PC-9 (cell line): ENCODE measurements at regions not wholly inside any gene's neighbourhood (a gene's known extent, or its start where the extent isn't known, plus 50 kb on each side); places are given as distances from the start of the nearest gene placed in this dataset.

Experiments used
- BruUV-seq: library from RNA; stranded (reverse); fragments of 400-500 nt; replicated peaks from 2 replicates; lab custom pipeline; 2021; lab: Mats Ljungman, UMichigan
- CTCF ChIA-PET: fragments of 300-600 bp; sonication (Branson Sonifier 250); formaldehyde crosslinking; loops from one replicate; lab custom pipeline; 2022; ENCODE audit warnings: antibody characterized with exemption; lab: Charles Lee
- POLR2A ChIA-PET: fragments of 300-600 bp; sonication (Branson Sonifier 250); formaldehyde crosslinking; loops from one replicate; lab custom pipeline; 2022; ENCODE audit warnings: antibody characterized with exemption; ENCODE audit not compliant: unreplicated experiment; lab: Charles Lee
- DNase-seq, 2 experiments: peaks; one replicate each; pipeline versions ENCODE4 v3.0.0 to v3.0.0-alpha.2; 2015 to 2022; ENCODE audit warnings: mixed read lengths in 1 of 2
- H2AFZ ChIP-seq: fragments of 200-600 bp; sonication (generic); 2 replicates; pipeline ENCODE4 v1.8.1; 2017; ENCODE audit warnings: antibody characterized with exemption
- H3F3A ChIP-seq: fragments of 200-600 bp; sonication (generic); 2 replicates; pipeline ENCODE4 v1.8.1; 2017; ENCODE audit warnings: antibody characterized with exemption, mild to moderate bottlenecking, low read depth; ENCODE audit not compliant: insufficient read depth
- H3K27ac ChIP-seq: fragments of 200-600 bp; sonication (generic); 2 replicates; pipeline ENCODE4 v1.6.1; 2016; ENCODE audit warnings: mixed run types
- H3K27me3 ChIP-seq: fragments of 200-600 bp; sonication (generic); 2 replicates; pipeline ENCODE4 v1.6.1; 2016; ENCODE audit warnings: low read depth, mixed run types; ENCODE audit not compliant: insufficient read depth
- H3K36me3 ChIP-seq: fragments of 200-600 bp; sonication (generic); 2 replicates; pipeline ENCODE4 v1.6.1; 2016; ENCODE audit warnings: low read depth, mixed run types
- H3K4me1 ChIP-seq: fragments of 200-600 bp; sonication (generic); replicated peaks from 2 replicates; pipeline ENCODE4 v1.6.1; 2016; ENCODE audit warnings: mixed run types; ENCODE audit not compliant: insufficient read depth
- H3K4me2 ChIP-seq: fragments of 200-600 bp; sonication (generic); 2 replicates; pipeline ENCODE4 v1.6.1; 2017; ENCODE audit warnings: mixed run types
- H3K4me3 ChIP-seq: fragments of 200-600 bp; sonication (generic); 2 replicates; pipeline ENCODE4 v1.6.1; 2016; ENCODE audit warnings: mixed run types
- H3K79me2 ChIP-seq: fragments of 200-600 bp; sonication (generic); 2 replicates; pipeline ENCODE4 v1.6.1; 2017; ENCODE audit warnings: low read depth, mixed run types
- H3K9me2 ChIP-seq: fragments of 200-600 bp; sonication (generic); 2 replicates; pipeline ENCODE4 v1.8.1; 2017; ENCODE audit warnings: mild to moderate bottlenecking; ENCODE audit not compliant: insufficient read depth
- H3K9me3 ChIP-seq: fragments of 200-600 bp; sonication (generic); 2 replicates; pipeline ENCODE4 v1.8.1; 2016; ENCODE audit warnings: low read depth; ENCODE audit not compliant: insufficient read depth
- H4K20me1 ChIP-seq: fragments of 200-600 bp; sonication (generic); 2 replicates; pipeline ENCODE4 v1.8.1; 2017; ENCODE audit not compliant: insufficient read depth
- EZH2 ChIP-seq: fragments of 200-600 bp; sonication (generic); IDR thresholded peaks from 2 replicates; pipeline ENCODE4 v1.8.0; 2017; ENCODE audit warnings: antibody characterized with exemption, low read depth
- intact Hi-C: fragments of 100-400 bp; cut with micrococcal nuclease; formaldehyde crosslinking; loops from one replicate; pipeline ENCODE4 v1.10.0; 2022; ENCODE audit not compliant: unreplicated experiment
- TF ChIP-seq, protein P1 (sequence below): fragments of 200-600 bp; sonication (generic); conservative IDR thresholded peaks from 2 replicates; pipeline ENCODE4 v1.6.1; 2017; ENCODE audit warnings: mixed run types, antibody characterized with exemption, mild to moderate bottlenecking, moderate library complexity

GRCh38 chr14:103220982-103221641 lies 97.9 kb downstream of the TNFAIP2 start:
- Histone ChIP-seq H2AFZ (no peak overlapping the region), H3F3A (peaks cover 43% of the 10 kb centered on the region), H4K20me1 (no peaks in the 10 kb centered on the region), H3K36me3 (no peaks in the 10 kb centered on the region), H3K9me2 (no peaks in the 10 kb centered on the region), H3K27ac (no peak overlapping the region), H3K79me2 (no peaks in the 10 kb centered on the region), H3K4me2 (no peak overlapping the region), H3K27me3 (no peaks in the 10 kb centered on the region), H3K9me3 (no peaks in the 10 kb centered on the region), H3K4me3 (no peak overlapping the region), H3K4me1 (no peaks in the 10 kb centered on the region)
- DNase-seq: no peak
- BruUV-seq: no TSS peak
- POLR2A ChIA-PET: no interaction called here
- TF ChIP-seq EZH2: no peak
- TF ChIP-seq, protein P1, sequence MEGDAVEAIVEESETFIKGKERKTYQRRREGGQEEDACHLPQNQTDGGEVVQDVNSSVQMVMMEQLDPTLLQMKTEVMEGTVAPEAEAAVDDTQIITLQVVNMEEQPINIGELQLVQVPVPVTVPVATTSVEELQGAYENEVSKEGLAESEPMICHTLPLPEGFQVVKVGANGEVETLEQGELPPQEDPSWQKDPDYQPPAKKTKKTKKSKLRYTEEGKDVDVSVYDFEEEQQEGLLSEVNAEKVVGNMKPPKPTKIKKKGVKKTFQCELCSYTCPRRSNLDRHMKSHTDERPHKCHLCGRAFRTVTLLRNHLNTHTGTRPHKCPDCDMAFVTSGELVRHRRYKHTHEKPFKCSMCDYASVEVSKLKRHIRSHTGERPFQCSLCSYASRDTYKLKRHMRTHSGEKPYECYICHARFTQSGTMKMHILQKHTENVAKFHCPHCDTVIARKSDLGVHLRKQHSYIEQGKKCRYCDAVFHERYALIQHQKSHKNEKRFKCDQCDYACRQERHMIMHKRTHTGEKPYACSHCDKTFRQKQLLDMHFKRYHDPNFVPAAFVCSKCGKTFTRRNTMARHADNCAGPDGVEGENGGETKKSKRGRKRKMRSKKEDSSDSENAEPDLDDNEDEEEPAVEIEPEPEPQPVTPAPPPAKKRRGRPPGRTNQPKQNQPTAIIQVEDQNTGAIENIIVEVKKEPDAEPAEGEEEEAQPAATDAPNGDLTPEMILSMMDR: no peak
- CTCF ChIA-PET: interaction anchor here (0.7 kb wide), 1 partner anchor 116 kb away, joined by 4 read pairs; no protein-coding TSS in a partner anchor
- intact Hi-C loops: no loop called here

GRCh38 chr14:103221781-103222358 lies 98.6 kb downstream of the TNFAIP2 start:
- intact Hi-C loops: no loop called here
- POLR2A ChIA-PET: no interaction called here
- CTCF ChIA-PET: no interaction called here
- BruUV-seq: no TSS peak
- Histone ChIP-seq H3K4me3 (no peak overlapping the region), H3F3A (peaks cover 35% of the 10 kb centered on the region), H3K4me2 (no peak overlapping the region), H3K4me1 (no peaks in the 10 kb centered on the region), H4K20me1 (no peaks in the 10 kb centered on the region), H3K36me3 (no peaks in the 10 kb centered on the region), H3K9me3 (no peaks in the 10 kb centered on the region), H2AFZ (no peak overlapping the region), H3K27ac (no peak overlapping the region), H3K27me3 (no peaks in the 10 kb centered on the region), H3K9me2 (no peaks in the 10 kb centered on the region), H3K79me2 (no peaks in the 10 kb centered on the region)
- DNase-seq: no peak
- TF ChIP-seq, protein P1: no peak
- no peak for TF ChIP-seq EZH2

GRCh38 chr14:103223818-103224352 lies 100.6 kb downstream of the TNFAIP2 start:
- no peak for DNase-seq
- Histone ChIP-seq H3K4me1 (no peaks in the 10 kb centered on the region), H3K36me3 (no peaks in the 10 kb centered on the region), H3F3A (peaks cover 15% of the 10 kb centered on the region; the same call in 1 of the 2 replicates), H3K9me3 (no peaks in the 10 kb centered on the region), H2AFZ (no peak overlapping the region), H3K9me2 (no peaks in the 10 kb centered on the region), H3K79me2 (no peaks in the 10 kb centered on the region), H3K27me3 (no peaks in the 10 kb centered on the region), H3K27ac (no peak overlapping the region), H3K4me3 (no peak overlapping the region), H3K4me2 (no peak overlapping the region), H4K20me1 (no peaks in the 10 kb centered on the region)
- TF ChIP-seq, protein P1: no peak
- no peak for TF ChIP-seq EZH2
- ChIA-PET POLR2A (interaction anchor here (0.6 to 0.7 kb wide), 2 partner anchors 55 to 113 kb away, joined by 3 to 5 read pairs; no protein-coding TSS in a partner anchor), CTCF (interaction anchor here (0.7 kb wide), 1 partner anchor 33 kb away, joined by 3 read pairs; no protein-coding TSS in a partner anchor)
- intact Hi-C loops: no loop called here
- no TSS peak for BruUV-seq
